ENCODE measurements at regions not wholly inside any gene's neighbourhood (a gene's known extent, or its start where the extent isn't known, plus 50 kb on each side); places are given as distances from the start of the nearest gene placed in this dataset.
"Not testable (repeated sequence)": the region's sequence is repeated elsewhere in the genome, so short reads cannot be mapped to it uniquely, and the experiment has no call there.

DNA sequence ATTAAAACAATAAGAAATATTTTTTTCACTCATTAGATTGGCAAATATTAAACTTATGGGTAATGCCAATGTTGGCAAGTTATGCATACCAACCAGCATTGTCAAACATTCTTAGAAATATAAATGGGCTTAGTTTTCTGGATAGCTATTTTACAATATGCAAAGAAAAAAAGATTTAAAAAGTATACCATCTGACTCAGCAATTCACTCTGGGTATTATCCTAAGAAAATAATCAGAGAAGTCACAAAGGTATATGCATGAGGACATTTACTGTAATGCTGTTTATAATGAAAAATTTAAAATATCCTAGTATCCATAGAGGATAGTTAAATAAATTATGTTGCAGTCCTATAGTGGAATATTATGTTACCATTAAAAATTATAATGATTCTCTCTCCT is 57.4 kb upstream of the PTPDC1 start:
- H3K9me3 ChIP-seq, result peaks cover 0 to 10% (median 0%) of the 10 kb centered on the region in 4 donors
- TF ChIP-seq EP300 (IDR thresholded peaks at IDR 0.05), result no peak
- TF ChIP-seq POLR2A (IDR thresholded peaks at IDR 0.05), result no peak
- no peak for TF ChIP-seq CTCF (IDR thresholded peaks at IDR 0.05)
- H3K4me1 ChIP-seq, result peaks cover 0 to 13% (median 3%) of the 10 kb centered on the region in 4 donors
- H3K4me3 ChIP-seq, result no peak overlapping the region
- H3K36me3 ChIP-seq, result no peaks in the 10 kb centered on the region
- DNase-seq (ENCODE audit: low spot score in 2 of 2), result no peak
- H3K27ac ChIP-seq, result no peak overlapping the region
- H3K27me3 ChIP-seq, result no peaks in the 10 kb centered on the region

DNA sequence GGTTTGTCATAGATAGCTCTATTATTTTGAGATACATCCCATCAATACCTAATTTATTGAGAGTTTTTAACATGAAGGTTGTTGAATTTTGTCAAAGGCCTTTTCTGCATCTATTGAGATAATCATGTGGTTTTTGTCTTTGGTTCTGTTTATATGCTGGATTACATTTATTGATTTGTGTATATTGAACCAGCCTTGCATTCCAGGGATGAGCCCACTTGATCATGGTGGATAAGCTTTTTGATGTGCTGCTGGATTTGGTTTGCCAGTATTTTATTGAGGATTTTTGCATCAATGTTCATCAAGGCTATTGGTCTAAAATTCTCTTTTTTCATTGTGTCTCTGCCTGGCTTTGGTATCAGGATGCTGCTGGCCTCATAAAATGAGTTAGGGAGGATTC is 61.8 kb upstream of the PTPDC1 start:
- H3K36me3 ChIP-seq; H3K27ac ChIP-seq; H3K4me3 ChIP-seq; H3K27me3 ChIP-seq; DNase-seq (ENCODE audit: low spot score in 2 of 2); H3K9me3 ChIP-seq: not testable (repeated sequence)
- peaks cover 0 to 13% (median 2%) of the 10 kb centered on the region in 4 donors for H3K4me1 ChIP-seq

GRCh38 chr9:94020836-94021235 is 63.4 kb upstream of the PTPDC1 start:
- peaks cover 0 to 15% (median 2%) of the 10 kb centered on the region in 4 donors for H3K4me1 ChIP-seq
- WGBS, 2 donors, result 75% methylated on average over 1 of the region's 2 CpGs; no CpG with 5 or more reads in 1 of the 2 donors
- H3K4me3 ChIP-seq; H3K27ac ChIP-seq; H3K27me3 ChIP-seq; H3K9me3 ChIP-seq; DNase-seq (ENCODE audit: low spot score in 2 of 2); H3K36me3 ChIP-seq: not testable (repeated sequence)

DNA sequence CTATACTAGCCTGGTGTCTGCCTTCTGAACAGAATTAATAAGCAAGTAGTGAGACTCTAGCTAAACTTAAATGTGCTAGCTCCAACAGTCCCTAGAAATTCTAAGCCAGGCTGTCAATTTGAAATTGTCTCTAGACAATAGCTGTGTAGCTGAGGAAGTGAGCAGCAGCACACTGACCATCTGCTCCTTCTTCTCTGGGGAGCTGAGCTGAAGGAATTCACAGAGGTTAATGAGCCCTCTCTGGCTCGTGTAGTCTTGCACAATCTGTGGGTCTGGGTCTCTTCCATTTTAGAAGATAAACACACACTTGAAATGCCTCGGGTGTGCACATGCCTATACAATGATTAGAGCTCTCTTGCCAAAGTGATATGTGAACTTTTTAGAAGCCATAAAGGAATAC is 63.5 kb upstream of the BARX1 start:
- Histone ChIP-seq H3K36me3 (no peaks in the 10 kb centered on the region), H3K4me1 (peaks cover 0 to 15% (median 2%) of the 10 kb centered on the region in 4 donors), H3K4me3 (no peak overlapping the region), H3K27ac (peak overlapping the region in 2 of 4 donors; percentile 43 to 69), H3K27me3 (no peaks in the 10 kb centered on the region), H3K9me3 (peaks cover 0 to 8% (median 1%) of the 10 kb centered on the region in 4 donors)
- TF ChIP-seq POLR2A (IDR thresholded peaks at IDR 0.05) (no peak), CTCF (IDR thresholded peaks at IDR 0.05) (no peak), EP300 (IDR thresholded peaks at IDR 0.05) (no peak)
- no peak for DNase-seq (ENCODE audit: low spot score in 2 of 2)
- 13 to 22% methylated on average over 2 of the region's 2 CpGs for WGBS, 2 donors

GRCh38 chr9:94017939-94018531 is 62.9 kb upstream of the BARX1 start:
- DNase-seq (ENCODE audit: low spot score in 2 of 2), result no peak
- Histone ChIP-seq H3K9me3 (peaks cover 0 to 8% (median 1%) of the 10 kb centered on the region in 4 donors), H3K4me1 (peaks cover 0 to 15% (median 2%) of the 10 kb centered on the region in 4 donors), H3K27me3 (no peaks in the 10 kb centered on the region), H3K27ac (peak overlapping the region in 2 of 4 donors; percentile 43 to 69), H3K4me3 (no peak overlapping the region), H3K36me3 (no peaks in the 10 kb centered on the region)
- WGBS, 2 donors, result 48 to 50% methylated on average over 3 of the region's 3 CpGs
- TF ChIP-seq EP300 (IDR thresholded peaks at IDR 0.05) (peak in 1 of 2 donors; percentile 59), POLR2A (IDR thresholded peaks at IDR 0.05) (no peak), CTCF (IDR thresholded peaks at IDR 0.05) (no peak)

DNA sequence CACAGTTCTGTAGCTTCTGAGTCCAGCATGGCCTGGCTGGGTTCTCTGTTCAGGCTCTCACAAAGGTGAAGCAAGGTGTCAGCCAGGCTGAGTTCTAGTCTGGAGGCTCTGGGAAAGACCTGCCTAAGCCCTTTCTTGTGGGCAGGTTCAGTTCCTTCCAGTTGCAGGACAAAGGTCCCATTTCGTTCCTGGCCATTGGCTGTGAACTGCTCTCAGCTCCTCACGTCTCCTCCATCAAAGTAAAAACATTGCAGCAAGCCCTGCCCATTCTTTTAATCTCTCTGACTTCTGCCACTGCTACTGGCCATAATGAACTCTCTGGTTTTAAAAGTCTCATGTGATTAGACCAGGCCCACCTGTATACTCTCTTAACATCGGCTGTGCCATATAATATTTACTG is 61.6 kb upstream of the BARX1 start:
- H3K9me3 ChIP-seq, result peaks cover 0 to 2% (median 0%) of the 10 kb centered on the region in 4 donors
- no peaks in the 10 kb centered on the region for H3K36me3 ChIP-seq
- H3K4me3 ChIP-seq, result no peak overlapping the region
- H3K27ac ChIP-seq, result no peak overlapping the region
- DNase-seq (ENCODE audit: low spot score in 2 of 2), result no peak
- peaks cover 0 to 15% (median 2%) of the 10 kb centered on the region in 4 donors for H3K4me1 ChIP-seq
- 80 to 84% methylated on average over 3 of the region's 3 CpGs for WGBS, 2 donors
- TF ChIP-seq CTCF (IDR thresholded peaks at IDR 0.05) (no peak), EP300 (IDR thresholded peaks at IDR 0.05) (no peak), POLR2A (IDR thresholded peaks at IDR 0.05) (no peak)
- no peaks in the 10 kb centered on the region for H3K27me3 ChIP-seq
